ENCODE measurements at regions not wholly inside any gene's neighbourhood (a gene's known extent, or its start where the extent isn't known, plus 50 kb on each side); places are given as distances from the start of the nearest gene placed in this dataset.

GRCh38 chr13:21884299-21884909 lies 213.5 kb downstream of the FGF9 start:
- TF ChIP-seq CTCF (IDR thresholded peaks at IDR 0.05) (no peak), POLR2A (IDR thresholded peaks at IDR 0.05) (no peak)
